Stimulated activated CD8-positive, alpha-beta memory T cell treated with anti-CD3 and anti-CD28 coated beads, Interleukin-2, amount 100 ng/mL, for 1 hour (primary cell): ENCODE measurements at regions not wholly inside any gene's neighbourhood (a gene's known extent, or its start where the extent isn't known, plus 50 kb on each side); places are given as distances from the start of the nearest gene placed in this dataset.
"Not testable (repeated sequence)": the region's sequence is repeated elsewhere in the genome, so short reads cannot be mapped to it uniquely, and the experiment has no call there.

Experiments used
- DNase-seq, 2 donors: peaks; one replicate each; pipeline ENCODE4 v3.0.0-alpha.2; 2020; ENCODE audit warnings: low read depth in 2 of 2

GRCh38 chr6:144395014-144395413 is 109.9 kb downstream of the UTRN start:
- DNase-seq: no peak

GRCh38 chr6:144395826-144396225 is 110.7 kb downstream of the UTRN start:
- no peak for DNase-seq

GRCh38 chr6:144397141-144397540 is 112.0 kb downstream of the UTRN start:
- no peak for DNase-seq

GRCh38 chr6:144400321-144400720 is 115.2 kb downstream of the UTRN start:
- DNase-seq: no peak

GRCh38 chr6:144401736-144402733 is 116.9 kb downstream of the UTRN start:
- no peak for DNase-seq

- DNase-seq: no peak
Observed at GRCh38 chr6:144402750-144403149, 117.6 kb downstream of the UTRN start.

- DNase-seq: no peak
Observed at GRCh38 chr6:144405163-144405562, 120.0 kb downstream of the UTRN start.

- no peak for DNase-seq
Observed at GRCh38 chr6:144406796-144407195, 121.7 kb downstream of the UTRN start.

GRCh38 chr6:144408161-144408560 is 123.0 kb downstream of the UTRN start:
- DNase-seq: no peak

GRCh38 chr6:144410059-144410458 is 124.9 kb downstream of the UTRN start:
- DNase-seq: no peak

- DNase-seq: not testable (repeated sequence)
Observed at GRCh38 chr6:144410574-144410973, 125.4 kb downstream of the UTRN start.

GRCh38 chr6:144411531-144412165 is 126.5 kb downstream of the UTRN start:
- no peak for DNase-seq

- no peak for DNase-seq
Observed at GRCh38 chr6:144413418-144413817, 128.3 kb downstream of the UTRN start.

GRCh38 chr6:144415014-144415413 is 129.9 kb downstream of the UTRN start:
- no peak for DNase-seq

GRCh38 chr6:144415835-144416237 is 130.7 kb downstream of the UTRN start:
- no peak for DNase-seq

GRCh38 chr6:144416244-144416643 is 131.1 kb downstream of the UTRN start:
- no peak for DNase-seq

GRCh38 chr6:144416773-144417172 is 131.6 kb downstream of the UTRN start:
- no peak for DNase-seq

GRCh38 chr6:144417681-144418080 is 132.5 kb downstream of the UTRN start:
- no peak for DNase-seq

GRCh38 chr6:144418959-144419545 is 133.9 kb downstream of the UTRN start:
- DNase-seq: no peak

- no peak for DNase-seq
Observed at GRCh38 chr6:144423167-144423566, 138.0 kb downstream of the UTRN start.

GRCh38 chr6:144429753-144430152 is 144.6 kb downstream of the UTRN start:
- no peak for DNase-seq

GRCh38 chr6:144433446-144433845 is 148.3 kb downstream of the UTRN start:
- DNase-seq: not testable (repeated sequence)
